HepG2 (cell line): ENCODE measurements at regions not wholly inside any gene's neighbourhood (a gene's known extent, or its start where the extent isn't known, plus 50 kb on each side); places are given as distances from the start of the nearest gene placed in this dataset.
A peak's percentile ranks its signal among the peaks of the same experiment; 100 is the strongest.

ENCODE experiments used
- ATAC-seq: fragments of 200-7000 bp; cut with Tn5 transposase; 3 replicates; pipeline ENCODE4 v1.9.1; 2020; ENCODE audit warnings: mild to moderate bottlenecking, moderate library complexity
- BruUV-seq: library from RNA; stranded (reverse); fragments of 400-500 nt; replicated peaks from 2 replicates; lab custom pipeline; 2021; lab: Mats Ljungman, UMichigan
- CTCF ChIA-PET: fragments of 300-600 bp; formaldehyde crosslinking; extraction: SDS; loops from one replicate; lab custom pipeline; 2021; ENCODE audit warnings: low total read pairs, inconsistent platforms, low intra/inter-chr PET ratio; lab: Yijun Ruan, JAX
- POLR2A ChIA-PET: fragments of 350-600 bp; sonication (Branson Sonifier 250); formaldehyde crosslinking; loops from one replicate; lab custom pipeline; 2020; ENCODE audit warnings: antibody characterized with exemption, inconsistent platforms; lab: Yijun Ruan, JAX
- DNase-seq: peaks from one replicate; pipeline ENCODE4 v3.0.0-alpha.2; 2015; ENCODE audit warnings: low spot score
- FAIRE-seq: peaks from 3 replicates; lab custom pipeline; 2011; peaks lifted over from hg19 to GRCh38; lab: Jason Lieb, UNC
- H2AFZ ChIP-seq: one replicate; pipeline ENCODE4 v1.6.1; 2011; ENCODE audit warnings: low read length, inconsistent platforms
- H3K27ac ChIP-seq: fragments of 300-600 bp; 3 replicates; pipeline ENCODE4 v1.8.0; 2011; ENCODE audit warnings: mixed run types, mild to moderate bottlenecking, mixed read lengths, low read length, inconsistent platforms; ENCODE audit not compliant: insufficient read depth; ENCODE audit errors: extremely low read length
- H3K27me3 ChIP-seq, 2 experiments: fragments of 200-600 bp in 1 of 2; 2 replicates in 1 of 2; 3 replicates in 1 of 2; pipeline versions ENCODE4 v1.6.0 to v1.8.0; 2011; ENCODE audit warnings: low read length in 2 of 2, mild to moderate bottlenecking in 2 of 2, moderate library complexity in 2 of 2, inconsistent platforms in 1 of 2; ENCODE audit not compliant: insufficient read depth in 2 of 2, control insufficient read depth in 1 of 2
- H3K36me3 ChIP-seq, 2 experiments: fragments of 200-600 bp in 1 of 2; replicated peaks in 1 of 2; 2 replicates in 1 of 2; 3 replicates in 1 of 2; pipeline versions ENCODE4 v1.5.1 to v1.8.0; 2011; ENCODE audit warnings: low read length in 2 of 2, inconsistent platforms in 1 of 2; ENCODE audit not compliant: insufficient read depth in 2 of 2, control insufficient read depth in 1 of 2
- H3K4me1 ChIP-seq: 2 replicates; pipeline ENCODE4 v1.5.1; 2012; ENCODE audit warnings: low read length, inconsistent platforms; ENCODE audit not compliant: insufficient read depth
- H3K4me2 ChIP-seq: 2 replicates; pipeline ENCODE4 v1.6.0; 2011; ENCODE audit warnings: low read depth, low read length, inconsistent platforms
- H3K4me3 ChIP-seq, 3 experiments: fragments of 200-600 bp in 1 of 3; sonication (generic), shearing (Covaris generic) in 1 of 3; replicated peaks in 1 of 3; 2 replicates each; pipeline ENCODE4 v1.5.1; 2011 to 2016; ENCODE audit warnings: low read length in 3 of 3, inconsistent platforms in 2 of 3, low read depth in 2 of 3, mild to moderate bottlenecking in 2 of 3, control low read depth in 1 of 3, mixed read lengths in 1 of 3; ENCODE audit not compliant: insufficient read depth in 1 of 3
- H3K79me2 ChIP-seq: one replicate; pipeline ENCODE4 v1.6.1; 2011; ENCODE audit warnings: low read length, inconsistent platforms; ENCODE audit not compliant: insufficient read depth
- H3K9ac ChIP-seq: 2 replicates; pipeline ENCODE4 v1.6.0; 2011; ENCODE audit warnings: mild to moderate bottlenecking, low read depth, low read length, inconsistent platforms; ENCODE audit not compliant: insufficient read depth
- H3K9me3 ChIP-seq: 2 replicates; pipeline ENCODE4 v1.5.1; 2012; ENCODE audit warnings: mild to moderate bottlenecking, low read length
- H4K20me1 ChIP-seq: 2 replicates; pipeline ENCODE4 v1.6.0; 2011; ENCODE audit warnings: inconsistent platforms, mild to moderate bottlenecking, low read length, moderate library complexity; ENCODE audit not compliant: insufficient read depth
- BHLHE40 ChIP-seq: IDR thresholded peaks from 2 replicates; pipeline ENCODE4 v1.6.1; 2011; ENCODE audit warnings: low read length, improper control_type of control experiment
- FIP1L1 ChIP-seq: fragments of 200-400 bp; formaldehyde crosslinking; IDR thresholded peaks from 2 replicates; pipeline ENCODE4 v1.6.1; 2018; ENCODE audit warnings: low read depth, mild to moderate bottlenecking, low read length, moderate library complexity, borderline replicate concordance; ENCODE audit not compliant: insufficient read depth
- FOXP1 ChIP-seq, 2 experiments: fragments of 450-650 bp in 1 of 2; IDR thresholded peaks; 2 replicates each; pipeline ENCODE4 v1.6.1; 2017 to 2018; ENCODE audit warnings: antibody characterized with exemption in 1 of 2
- IRF2 ChIP-seq: IDR thresholded peaks from 2 replicates; pipeline ENCODE4 v1.6.1; 2018; ENCODE audit warnings: missing genetic modification reagents, missing compliant biosample characterization
- MNT ChIP-seq: fragments of 450-650 bp; IDR thresholded peaks from 2 replicates; pipeline ENCODE4 v1.6.1; 2016
- TBP ChIP-seq: sonication (generic); formaldehyde crosslinking; IDR thresholded peaks from 2 replicates; pipeline ENCODE4 v1.5.0; 2020; ENCODE audit warnings: missing genetic modification reagents
- ZFP41 ChIP-seq: sonication (generic); formaldehyde crosslinking; IDR thresholded peaks from 2 replicates; pipeline ENCODE4 v1.4.0; 2020; ENCODE audit warnings: mild to moderate bottlenecking, missing genetic modification reagents, borderline replicate concordance
- ZNF207 ChIP-seq: fragments of 450-650 bp; IDR thresholded peaks from 2 replicates; pipeline ENCODE4 v1.6.1; 2016; ENCODE audit warnings: antibody characterized with exemption, borderline replicate concordance
- WGBS: methylation state at CpG from one replicate; pipeline ENCODE4 v1.1.6; 2017; ENCODE audit warnings: low lambda C conversion rate; 5-methylcytosine and 5-hydroxymethylcytosine counted together
- in situ Hi-C: cut with HindIII; loops from 2 replicates; pipeline ENCODE4 v1.10.0; 2017; ENCODE audit warnings: low pct_unique_long_range_greater_than_20kb; ENCODE audit not compliant: extremely low pct_ligation_motif_present
- intact Hi-C: fragments of 100-400 bp; cut with micrococcal nuclease; formaldehyde crosslinking; loops from one replicate; pipeline ENCODE4 v1.10.0; 2022; ENCODE audit not compliant: unreplicated experiment
- TF ChIP-seq, protein P1 (sequence below): sonication (generic); formaldehyde crosslinking; IDR thresholded peaks from 2 replicates; pipeline ENCODE4 v1.4.0; 2020; ENCODE audit warnings: missing genetic modification reagents

DNA sequence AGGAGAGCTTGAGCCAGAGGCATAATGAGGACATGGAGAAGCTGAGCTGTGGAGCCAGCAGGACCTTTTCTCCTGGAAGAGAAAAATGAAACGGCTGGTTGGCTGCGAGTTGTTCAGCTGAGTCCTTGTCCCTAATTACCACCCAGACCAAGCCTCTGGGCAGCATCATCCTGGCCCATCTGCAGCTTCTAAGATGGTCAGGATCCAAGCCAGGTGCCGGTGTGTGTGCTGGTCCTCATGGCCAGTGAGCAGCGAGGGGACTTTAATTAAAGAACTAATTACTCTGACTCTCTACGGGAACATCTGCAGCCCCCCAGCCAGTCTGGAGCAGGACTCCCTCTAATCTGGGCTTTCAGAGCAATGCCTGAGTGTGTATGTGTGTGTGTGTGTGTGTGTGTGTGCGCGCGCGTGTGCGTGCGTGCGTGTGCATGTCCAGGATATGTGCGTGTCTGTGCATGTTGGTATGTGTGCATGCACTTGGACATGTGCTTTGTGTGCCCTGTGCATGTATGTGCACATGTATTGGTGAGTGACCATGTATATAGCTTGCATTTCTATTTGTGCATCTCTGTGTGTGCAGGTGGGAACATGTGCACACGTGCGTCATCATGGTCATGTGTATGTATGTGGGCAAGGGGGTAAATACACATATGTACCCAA is 173.9 kb downstream of the DHX35 start:
- no peaks in the 10 kb centered on the region for H3K9me3 ChIP-seq
- FAIRE-seq (no peak), DNase-seq (no peak), ATAC-seq (no peak)
- intact Hi-C loops, result no loop called here
- 59% methylated on average over 15 of the region's 15 CpGs for WGBS
- in situ Hi-C loops, result no loop called here
- peaks cover 4 to 10% of the 10 kb centered on the region in 2 experiments; a peak in 2 of 5 replicates for H3K27me3 ChIP-seq
- no TSS peak for BruUV-seq
- CTCF ChIA-PET, result no interaction called here
- no peak overlapping the region for H3K27ac ChIP-seq
- no peaks in the 10 kb centered on the region for H3K4me1 ChIP-seq
- no peak overlapping the region for H3K9ac ChIP-seq
- no peaks in the 10 kb centered on the region for H4K20me1 ChIP-seq
- H3K79me2 ChIP-seq, result no peaks in the 10 kb centered on the region
- TF ChIP-seq ZNF207 (0 out of 2 replicates have a peak, but pooled peaks have one; percentile 67), MNT (peak; percentile 98), TBP (CRISPR knock-in tag) (no peak)
- TF ChIP-seq, all 625 proteins: peak for 2
- Histone ChIP-seq H3K36me3 (no peaks in the 10 kb centered on the region), H3K4me3 (no peak overlapping the region), H3K4me2 (no peak overlapping the region), H2AFZ (no peak overlapping the region)
- POLR2A ChIA-PET, result no interaction called here

GRCh38 chr20:39133201-39133600 is 171.1 kb downstream of the DHX35 start:
- in situ Hi-C loops, result no loop called here
- Histone ChIP-seq H2AFZ (no peak overlapping the region), H3K27ac (no peak overlapping the region), H3K9ac (no peak overlapping the region), H3K4me3 (no peak overlapping the region), H3K27me3 (peaks cover 0 to 3% of the 10 kb centered on the region in 2 experiments; a peak in 1 of 5 replicates), H3K4me1 (no peaks in the 10 kb centered on the region), H3K36me3 (no peaks in the 10 kb centered on the region), H4K20me1 (no peaks in the 10 kb centered on the region), H3K9me3 (no peaks in the 10 kb centered on the region), H3K4me2 (no peak overlapping the region), H3K79me2 (no peaks in the 10 kb centered on the region)
- DNase-seq (no peak), FAIRE-seq (no peak), ATAC-seq (no peak; the same call in 2 of the 3 replicates)
- ChIA-PET POLR2A (no interaction called here), CTCF (no interaction called here)
- TF ChIP-seq ZFP41, result no peak
- no peak for TF ChIP-seq FOXP1 (IDR thresholded peaks at IDR 0.05)
- no peak for TF ChIP-seq FOXP1 (CRISPR knock-in tag; IDR thresholded peaks at IDR 0.05)
- TF ChIP-seq BHLHE40, result peak; percentile 60
- no peak for TF ChIP-seq FIP1L1
- TF ChIP-seq IRF2 (CRISPR knock-in tag), result no peak
- TF ChIP-seq, protein P1, sequence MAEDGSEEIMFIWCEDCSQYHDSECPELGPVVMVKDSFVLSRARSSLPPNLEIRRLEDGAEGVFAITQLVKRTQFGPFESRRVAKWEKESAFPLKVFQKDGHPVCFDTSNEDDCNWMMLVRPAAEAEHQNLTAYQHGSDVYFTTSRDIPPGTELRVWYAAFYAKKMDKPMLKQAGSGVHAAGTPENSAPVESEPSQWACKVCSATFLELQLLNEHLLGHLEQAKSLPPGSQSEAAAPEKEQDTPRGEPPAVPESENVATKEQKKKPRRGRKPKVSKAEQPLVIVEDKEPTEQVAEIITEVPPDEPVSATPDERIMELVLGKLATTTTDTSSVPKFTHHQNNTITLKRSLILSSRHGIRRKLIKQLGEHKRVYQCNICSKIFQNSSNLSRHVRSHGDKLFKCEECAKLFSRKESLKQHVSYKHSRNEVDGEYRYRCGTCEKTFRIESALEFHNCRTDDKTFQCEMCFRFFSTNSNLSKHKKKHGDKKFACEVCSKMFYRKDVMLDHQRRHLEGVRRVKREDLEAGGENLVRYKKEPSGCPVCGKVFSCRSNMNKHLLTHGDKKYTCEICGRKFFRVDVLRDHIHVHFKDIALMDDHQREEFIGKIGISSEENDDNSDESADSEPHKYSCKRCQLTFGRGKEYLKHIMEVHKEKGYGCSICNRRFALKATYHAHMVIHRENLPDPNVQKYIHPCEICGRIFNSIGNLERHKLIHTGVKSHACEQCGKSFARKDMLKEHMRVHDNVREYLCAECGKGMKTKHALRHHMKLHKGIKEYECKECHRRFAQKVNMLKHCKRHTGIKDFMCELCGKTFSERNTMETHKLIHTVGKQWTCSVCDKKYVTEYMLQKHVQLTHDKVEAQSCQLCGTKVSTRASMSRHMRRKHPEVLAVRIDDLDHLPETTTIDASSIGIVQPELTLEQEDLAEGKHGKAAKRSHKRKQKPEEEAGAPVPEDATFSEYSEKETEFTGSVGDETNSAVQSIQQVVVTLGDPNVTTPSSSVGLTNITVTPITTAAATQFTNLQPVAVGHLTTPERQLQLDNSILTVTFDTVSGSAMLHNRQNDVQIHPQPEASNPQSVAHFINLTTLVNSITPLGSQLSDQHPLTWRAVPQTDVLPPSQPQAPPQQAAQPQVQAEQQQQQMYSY (CRISPR knock-in tag), result no peak
- intact Hi-C loops, result no loop called here
- 46% methylated on average over 4 of the region's 4 CpGs for WGBS
- no TSS peak for BruUV-seq
